ENCODE measurements at regions not wholly inside any gene's neighbourhood (a gene's known extent, or its start where the extent isn't known, plus 50 kb on each side); places are given as distances from the start of the nearest gene placed in this dataset.
"Not testable (repeated sequence)": the region's sequence is repeated elsewhere in the genome, so short reads cannot be mapped to it uniquely, and the experiment has no call there.

- Histone ChIP-seq H3K27me3 (replicated peaks; ENCODE audit: insufficient read depth) (no peaks in the 10 kb centered on the region), H3K4me2 (ENCODE audit: unreplicated experiment) (no peak overlapping the region), H2AFZ (no peak overlapping the region), H3K9me3 (ENCODE audit: low read depth) (no peaks in the 10 kb centered on the region), H3K4me3 (no peak overlapping the region), H3K9me2 (ENCODE audit: insufficient read depth) (no peaks in the 10 kb centered on the region), H3K4me1 (ENCODE audit: insufficient read depth) (no peaks in the 10 kb centered on the region), H3K36me3 (ENCODE audit: low read depth) (no peaks in the 10 kb centered on the region), H3K79me2 (ENCODE audit: insufficient read depth) (no peaks in the 10 kb centered on the region), H3F3A (ENCODE audit: insufficient read depth) (no peaks in the 10 kb centered on the region), H4K20me1 (ENCODE audit: insufficient read depth) (no peaks in the 10 kb centered on the region), H3K27ac (no peak overlapping the region), H3K9ac (no peak overlapping the region)
- no peak for DNase-seq
- in situ Hi-C loops (cut with MboI) = no loop called here
- WGBS, 2 experiments (ENCODE audit: low coverage in 1 of 2, low lambda C conversion rate in 2 of 2, missing lambda C conversion rate in 2 of 2) = 70 to 71% methylated on average over 3 of the region's 3 CpGs
- TF ChIP-seq EZH2 (IDR thresholded peaks at IDR 0.05; ENCODE audit: insufficient read depth, poor library complexity, severe bottlenecking) (no peak), EZH2phosphoT487 (IDR thresholded peaks at IDR 0.05; ENCODE audit: insufficient read depth, low read depth) (no peak)
Measured at GRCh38 chr6:14776307-14776706, 469.6 kb upstream of the JARID2 start.

- TF ChIP-seq EZH2 (IDR thresholded peaks at IDR 0.05; ENCODE audit: insufficient read depth, poor library complexity, severe bottlenecking) (no peak), EZH2phosphoT487 (IDR thresholded peaks at IDR 0.05; ENCODE audit: insufficient read depth, low read depth) (no peak)
- Histone ChIP-seq H4K20me1 (ENCODE audit: insufficient read depth) (no peaks in the 10 kb centered on the region), H3K36me3 (ENCODE audit: low read depth) (no peaks in the 10 kb centered on the region), H3K27ac (no peak overlapping the region), H3K4me3 (no peak overlapping the region), H3F3A (ENCODE audit: insufficient read depth) (no peaks in the 10 kb centered on the region), H3K9ac (no peak overlapping the region), H3K9me3 (ENCODE audit: low read depth) (no peaks in the 10 kb centered on the region), H2AFZ (no peak overlapping the region), H3K9me2 (ENCODE audit: insufficient read depth) (no peaks in the 10 kb centered on the region), H3K27me3 (replicated peaks; ENCODE audit: insufficient read depth) (no peaks in the 10 kb centered on the region), H3K4me1 (ENCODE audit: insufficient read depth) (no peaks in the 10 kb centered on the region), H3K4me2 (ENCODE audit: unreplicated experiment) (no peak overlapping the region), H3K79me2 (ENCODE audit: insufficient read depth) (no peaks in the 10 kb centered on the region)
- 88% methylated on average over 12 of the region's 12 CpGs for WGBS, 2 experiments (ENCODE audit: low coverage in 1 of 2, low lambda C conversion rate in 2 of 2, missing lambda C conversion rate in 2 of 2)
- no peak for DNase-seq
- in situ Hi-C loops (cut with MboI) = no loop called here
Measured at GRCh38 chr6:14781772-14782525, 463.9 kb upstream of the JARID2 start.

- H3K36me3 ChIP-seq (ENCODE audit: low read depth); H3K9ac ChIP-seq; in situ Hi-C loops (cut with MboI); H3K4me3 ChIP-seq; H3K27me3 ChIP-seq (replicated peaks; ENCODE audit: insufficient read depth); H3K79me2 ChIP-seq (ENCODE audit: insufficient read depth); H3K4me1 ChIP-seq (ENCODE audit: insufficient read depth); H3K4me2 ChIP-seq (ENCODE audit: unreplicated experiment); H3F3A ChIP-seq (ENCODE audit: insufficient read depth); H3K27ac ChIP-seq; H3K9me2 ChIP-seq (ENCODE audit: insufficient read depth); H3K9me3 ChIP-seq (ENCODE audit: low read depth); DNase-seq; H2AFZ ChIP-seq; H4K20me1 ChIP-seq (ENCODE audit: insufficient read depth): not testable (repeated sequence)
- WGBS, 2 experiments (ENCODE audit: low coverage in 1 of 2, low lambda C conversion rate in 2 of 2, missing lambda C conversion rate in 2 of 2) = 91 to 92% methylated on average over 10 of the region's 10 CpGs
Measured at GRCh38 chr6:14782921-14783464, 462.9 kb upstream of the JARID2 start.

- 97 to 98% methylated on average over 19 to 35 of the region's 35 CpGs for whole genome bisulfite sequencing, 2 experiments (ENCODE audit: low coverage in 1 of 2, low lambda C conversion rate in 2 of 2, missing lambda C conversion rate in 2 of 2)
Measured at GRCh38 chr6:14783594-14783993, 462.3 kb upstream of the JARID2 start.

More at GRCh38 chr6:14783594-14783993, 462.3 kb upstream of the JARID2 start:
- Histone ChIP-seq H3F3A (ENCODE audit: insufficient read depth) (no peaks in the 10 kb centered on the region), H3K79me2 (ENCODE audit: insufficient read depth) (no peaks in the 10 kb centered on the region), H4K20me1 (ENCODE audit: insufficient read depth) (no peaks in the 10 kb centered on the region), H3K27ac (no peak overlapping the region), H2AFZ (no peak overlapping the region), H3K4me3 (no peak overlapping the region), H3K36me3 (ENCODE audit: low read depth) (no peaks in the 10 kb centered on the region), H3K27me3 (replicated peaks; ENCODE audit: insufficient read depth) (no peaks in the 10 kb centered on the region), H3K9ac (no peak overlapping the region), H3K9me3 (ENCODE audit: low read depth) (no peaks in the 10 kb centered on the region), H3K4me1 (ENCODE audit: insufficient read depth) (no peaks in the 10 kb centered on the region), H3K9me2 (ENCODE audit: insufficient read depth) (no peaks in the 10 kb centered on the region), H3K4me2 (ENCODE audit: unreplicated experiment) (no peak overlapping the region)
- in situ Hi-C loops (cut with MboI) = no loop called here
- TF ChIP-seq EZH2 (IDR thresholded peaks at IDR 0.05; ENCODE audit: insufficient read depth, poor library complexity, severe bottlenecking) (no peak), EZH2phosphoT487 (IDR thresholded peaks at IDR 0.05; ENCODE audit: insufficient read depth, low read depth) (no peak)
- DNase-seq = no peak

Measured in GM23248 (cell line).